ENCODE measurements at regions not wholly inside any gene's neighbourhood (a gene's known extent, or its start where the extent isn't known, plus 50 kb on each side); places are given as distances from the start of the nearest gene placed in this dataset.
"Not testable (repeated sequence)": the region's sequence is repeated elsewhere in the genome, so short reads cannot be mapped to it uniquely, and the experiment has no call there.

- no peak for DNase-seq (ENCODE audit: extremely low read depth, low read depth)
- TF ChIP-seq CTCF (IDR thresholded peaks at IDR 0.05; ENCODE audit: low read depth, low read length): no peak
Observed at GRCh38 chr13:31385540-31385939, 185.8 kb downstream of the B3GLCT start.

GRCh38 chr13:31394506-31394905, 194.7 kb downstream of the B3GLCT start:
- no peak for DNase-seq (ENCODE audit: extremely low read depth, low read depth)
- TF ChIP-seq CTCF (IDR thresholded peaks at IDR 0.05; ENCODE audit: low read depth, low read length): no peak

- TF ChIP-seq CTCF (IDR thresholded peaks at IDR 0.05; ENCODE audit: low read depth, low read length): no peak
- DNase-seq (ENCODE audit: extremely low read depth, low read depth): no peak
Observed at GRCh38 chr13:31395090-31395489, 195.3 kb downstream of the B3GLCT start.

- no peak for TF ChIP-seq CTCF (IDR thresholded peaks at IDR 0.05; ENCODE audit: low read depth, low read length)
- no peak for DNase-seq (ENCODE audit: extremely low read depth, low read depth)
Observed at GRCh38 chr13:31399690-31400089, 199.9 kb downstream of the B3GLCT start.

- DNase-seq (ENCODE audit: extremely low read depth, low read depth): not testable (repeated sequence)
Observed at GRCh38 chr13:31403711-31404110, 203.9 kb downstream of the B3GLCT start.

- no peak for TF ChIP-seq CTCF (IDR thresholded peaks at IDR 0.05; ENCODE audit: low read depth, low read length)
- no peak for DNase-seq (ENCODE audit: extremely low read depth, low read depth)
Observed at GRCh38 chr13:31408927-31409326, 209.2 kb downstream of the B3GLCT start.

GRCh38 chr13:31409678-31410356, 210.0 kb downstream of the B3GLCT start:
- DNase-seq (ENCODE audit: extremely low read depth, low read depth): no peak
- peak; percentile 24 for TF ChIP-seq CTCF (IDR thresholded peaks at IDR 0.05; ENCODE audit: low read depth, low read length)

- DNase-seq (ENCODE audit: extremely low read depth, low read depth): no peak
Observed at GRCh38 chr13:31413516-31413915, 213.7 kb downstream of the B3GLCT start.

More at GRCh38 chr13:31413516-31413915, 213.7 kb downstream of the B3GLCT start:
- no peak for TF ChIP-seq CTCF (IDR thresholded peaks at IDR 0.05; ENCODE audit: low read depth, low read length)

All from AG09319 (cell line).